ENCODE measurements at regions not wholly inside any gene's neighbourhood (a gene's known extent, or its start where the extent isn't known, plus 50 kb on each side); places are given as distances from the start of the nearest gene placed in this dataset.

DNA sequence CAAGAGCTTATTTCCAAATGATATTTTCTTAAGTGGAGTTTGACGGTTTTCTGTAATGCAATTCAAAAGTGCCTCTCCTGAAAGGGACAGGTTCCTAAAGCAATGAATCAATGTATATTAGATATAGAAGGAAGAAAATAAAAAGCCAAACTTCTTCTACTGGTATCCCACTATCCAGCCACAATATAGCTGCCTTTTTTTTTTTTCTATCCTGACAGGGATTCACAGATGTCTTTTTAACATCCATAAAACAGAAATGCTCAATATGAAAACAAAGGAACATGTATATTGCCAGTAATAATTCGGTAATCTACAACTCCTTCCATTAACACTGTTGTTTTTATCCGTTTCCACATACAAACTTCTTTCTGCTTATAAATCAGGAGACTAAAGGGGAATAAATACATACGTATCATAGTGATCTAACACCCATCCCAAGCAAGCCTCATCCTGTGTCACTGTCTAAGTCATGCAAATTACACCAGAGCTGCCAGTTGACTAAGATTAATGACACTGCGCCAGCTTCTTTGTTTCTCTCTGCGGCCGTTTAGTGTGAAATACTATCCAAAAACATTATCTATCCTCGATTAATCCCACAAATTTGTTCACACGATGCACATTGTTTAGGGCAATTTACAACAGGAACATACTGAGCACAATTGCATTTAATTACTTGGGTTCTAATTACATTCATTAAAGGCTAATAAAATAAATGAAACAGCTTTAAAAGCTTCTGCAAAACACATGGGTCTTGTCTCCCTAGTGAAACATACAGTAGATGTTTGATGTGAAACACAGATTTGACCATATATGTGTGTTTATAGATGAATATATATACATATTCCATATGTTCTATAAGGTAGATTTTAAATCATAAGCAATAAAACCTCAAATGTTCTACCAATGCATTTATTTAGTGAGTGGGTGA is 51.9 kb upstream of the CDIN1 start:
- DNase-seq (ENCODE audit: low spot score): no peak

DNA sequence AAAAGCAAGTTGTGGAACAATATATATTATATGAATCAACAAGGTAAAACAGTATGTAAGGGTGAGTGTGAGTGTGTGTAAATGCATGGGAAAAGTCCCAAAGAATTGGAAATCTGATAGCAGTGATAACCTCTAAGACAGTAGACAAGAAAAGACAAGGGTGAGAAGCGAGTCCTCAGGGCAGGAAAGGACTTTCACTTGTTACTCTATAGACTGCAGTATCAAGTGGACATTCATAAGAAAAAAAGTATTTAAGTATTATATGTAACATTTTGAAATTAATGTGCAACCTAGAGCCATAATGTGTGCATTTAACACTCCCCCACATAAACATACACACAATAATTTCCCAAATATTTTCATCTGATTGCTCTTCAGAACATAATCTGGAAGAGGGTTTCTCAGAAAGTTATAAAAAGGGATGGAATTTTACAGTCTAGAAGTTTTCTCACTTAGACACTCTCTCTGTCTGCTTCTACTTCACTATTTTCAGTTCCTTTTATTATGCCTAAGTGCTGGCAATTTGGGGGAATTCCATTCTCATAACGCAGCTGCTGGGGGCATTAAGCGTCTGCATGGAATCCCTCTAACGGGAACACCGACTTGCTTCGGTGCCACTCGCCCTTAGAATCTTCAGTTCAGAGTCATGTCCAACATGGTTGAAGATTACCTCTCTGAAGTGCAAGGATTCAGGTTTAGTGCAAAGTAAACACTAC is 50.0 kb upstream of the CDIN1 start:
- DNase-seq (ENCODE audit: low spot score): no peak
